Spinal cord (tissue), 9 donors: ENCODE measurements at regions not wholly inside any gene's neighbourhood (a gene's known extent, or its start where the extent isn't known, plus 50 kb on each side); places are given as distances from the start of the nearest gene placed in this dataset.
"Not testable (repeated sequence)": the region's sequence is repeated elsewhere in the genome, so short reads cannot be mapped to it uniquely, and the experiment has no call there.

Source experiments
- DNase-seq, 6 donors: peaks; one replicate each; pipeline versions ENCODE4 v3.0.0 to v3.0.0-alpha.2; 2013 to 2015; ENCODE audit warnings: low spot score in 6 of 6, low read depth in 4 of 6
- H3K27ac ChIP-seq: one replicate; pipeline ENCODE4 v1.5.1; 2013; ENCODE audit warnings: low read depth, low read length, control low read depth
- H3K27me3 ChIP-seq: one replicate; pipeline ENCODE4 v1.6.1; 2013; ENCODE audit warnings: low read length; ENCODE audit not compliant: control insufficient read depth, insufficient read depth
- H3K36me3 ChIP-seq: one replicate; pipeline ENCODE4 v1.6.1; 2013; ENCODE audit warnings: low read length; ENCODE audit not compliant: control insufficient read depth, insufficient read depth
- H3K4me1 ChIP-seq: one replicate; pipeline ENCODE4 v1.6.1; 2013; ENCODE audit warnings: low read length; ENCODE audit not compliant: control insufficient read depth, insufficient read depth
- H3K4me3 ChIP-seq: one replicate; pipeline ENCODE4 v1.5.1; 2013; ENCODE audit warnings: low read depth, low read length, control low read depth
- H3K9me3 ChIP-seq: one replicate; pipeline ENCODE4 v1.6.1; 2013; ENCODE audit warnings: low read length; ENCODE audit not compliant: control insufficient read depth, insufficient read depth
- WGBS: methylation state at CpG from one replicate; pipeline ENCODE4 v1.1.5; 2013; ENCODE audit warnings: missing lambda C conversion rate; ENCODE audit not compliant: insufficient coverage; 5-methylcytosine and 5-hydroxymethylcytosine counted together
- donor health status: healthy.

GRCh38 chr1:67503974-67504373 lies 73.8 kb upstream of the SERBP1 start:
- Histone ChIP-seq H3K4me1 (peaks cover 5% of the 10 kb centered on the region), H3K4me3 (no peak overlapping the region), H3K27ac (no peak overlapping the region), H3K27me3 (no peaks in the 10 kb centered on the region), H3K9me3 (no peaks in the 10 kb centered on the region), H3K36me3 (no peaks in the 10 kb centered on the region)
- WGBS = 94% methylated on average over 2 of the region's 2 CpGs
- DNase-seq = no peak

DNA sequence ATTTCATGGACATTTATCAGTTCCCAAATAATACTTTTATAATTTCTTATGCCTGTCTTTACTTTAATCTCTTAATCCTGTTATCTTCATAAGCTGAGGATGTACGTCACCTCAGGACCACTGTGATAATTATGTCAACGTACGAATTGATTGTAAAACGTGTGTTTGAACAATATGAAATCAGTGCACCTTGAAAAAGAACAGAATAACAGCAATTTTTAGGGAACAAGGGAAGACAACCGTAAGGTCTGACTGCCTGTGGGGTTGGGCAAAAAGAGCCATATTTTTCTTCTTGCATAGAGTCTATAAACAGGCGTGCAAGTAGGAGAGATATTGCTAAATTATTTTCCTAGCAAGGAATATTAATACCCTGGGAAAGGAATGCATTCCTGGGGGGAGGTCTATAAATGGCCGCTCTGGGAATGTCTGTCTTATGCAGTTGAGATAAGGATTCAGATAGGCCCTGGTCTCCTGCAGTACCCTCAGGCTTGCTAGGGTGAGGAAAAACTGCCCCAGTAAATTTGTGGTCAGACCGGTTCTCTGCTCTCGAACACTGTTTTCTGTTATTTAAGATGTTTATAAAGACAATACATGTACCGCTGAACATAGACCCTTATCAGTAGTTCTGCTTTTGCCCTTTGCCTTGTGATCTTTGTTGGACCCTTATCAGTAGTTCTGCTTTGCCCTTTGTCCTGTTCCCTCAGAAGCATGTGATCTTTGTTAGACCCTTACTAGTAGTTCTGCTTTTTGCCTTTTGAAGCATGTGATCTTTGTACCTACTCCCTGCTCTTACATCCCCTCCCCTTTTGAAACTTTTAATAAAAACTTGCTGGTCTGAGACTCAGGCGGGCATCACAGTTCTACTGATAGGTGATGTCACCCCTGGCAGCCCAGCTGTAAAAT lies 83.4 kb upstream of the SERBP1 start:
- not testable (repeated sequence) for H3K9me3 ChIP-seq, H3K36me3 ChIP-seq, DNase-seq, H3K27me3 ChIP-seq, H3K27ac ChIP-seq, H3K4me3 ChIP-seq, H3K4me1 ChIP-seq
- WGBS = 90% methylated on average over 4 of the region's 11 CpGs

DNA sequence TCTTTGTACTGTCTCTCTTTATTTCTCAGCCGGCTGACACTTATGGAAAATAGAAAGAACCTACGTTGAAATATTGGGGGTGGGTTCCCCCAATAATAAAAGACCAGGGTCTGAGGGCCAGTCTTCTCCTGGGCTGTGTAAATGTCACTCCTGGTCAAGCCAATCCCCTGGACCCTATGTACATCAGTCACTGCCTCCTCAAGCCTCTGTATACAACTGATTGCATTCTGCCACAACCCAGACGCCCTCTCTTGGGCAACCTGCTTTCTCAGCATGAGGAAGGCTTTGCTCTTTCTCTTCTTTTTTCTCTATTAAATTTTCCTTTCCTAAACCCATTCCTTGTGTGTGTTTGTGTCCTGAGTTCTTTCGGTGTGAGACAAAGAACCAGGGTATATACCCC lies 84.1 kb upstream of the SERBP1 start:
- no peaks in the 10 kb centered on the region for H3K4me1 ChIP-seq
- WGBS = 67% methylated on average over 1 of the region's 4 CpGs
- no peak for DNase-seq
- no peaks in the 10 kb centered on the region for H3K9me3 ChIP-seq
- no peak overlapping the region for H3K4me3 ChIP-seq
- H3K27me3 ChIP-seq = no peaks in the 10 kb centered on the region
- H3K27ac ChIP-seq = no peak overlapping the region
- H3K36me3 ChIP-seq = no peaks in the 10 kb centered on the region

DNA sequence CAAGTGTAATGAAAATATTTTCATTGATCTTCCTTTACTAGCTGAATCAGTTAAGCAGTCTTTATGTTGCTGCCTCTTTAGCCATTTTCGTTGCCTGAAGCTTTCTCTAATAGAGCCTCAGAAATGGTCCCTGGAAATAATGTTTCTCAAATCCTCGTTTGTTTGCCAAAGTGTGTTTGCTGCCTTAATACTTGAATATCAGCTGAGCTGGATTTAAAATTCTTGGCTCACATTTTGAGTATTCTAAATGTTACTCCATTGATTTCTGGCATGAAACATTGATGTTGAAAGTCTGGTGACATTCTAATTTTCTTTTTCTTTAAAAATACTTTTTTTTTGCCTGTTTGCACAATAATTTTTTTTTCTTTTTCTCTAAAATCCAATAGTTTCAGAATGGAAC lies 84.6 kb upstream of the SERBP1 start:
- no peaks in the 10 kb centered on the region for H3K4me1 ChIP-seq
- H3K9me3 ChIP-seq = no peaks in the 10 kb centered on the region
- H3K36me3 ChIP-seq = no peaks in the 10 kb centered on the region
- no peak for DNase-seq
- no peak overlapping the region for H3K27ac ChIP-seq
- no peak overlapping the region for H3K4me3 ChIP-seq
- no peaks in the 10 kb centered on the region for H3K27me3 ChIP-seq
- WGBS = no CpG with 5 or more reads among the region's 2 CpGs

GRCh38 chr1:67515324-67516080 lies 85.3 kb upstream of the SERBP1 start:
- Histone ChIP-seq H3K36me3 (no peaks in the 10 kb centered on the region), H3K9me3 (no peaks in the 10 kb centered on the region), H3K4me1 (no peaks in the 10 kb centered on the region), H3K27ac (no peak overlapping the region), H3K4me3 (no peak overlapping the region), H3K27me3 (no peaks in the 10 kb centered on the region)
- WGBS = 100% methylated on average over 1 of the region's 2 CpGs
- no peak for DNase-seq

DNA sequence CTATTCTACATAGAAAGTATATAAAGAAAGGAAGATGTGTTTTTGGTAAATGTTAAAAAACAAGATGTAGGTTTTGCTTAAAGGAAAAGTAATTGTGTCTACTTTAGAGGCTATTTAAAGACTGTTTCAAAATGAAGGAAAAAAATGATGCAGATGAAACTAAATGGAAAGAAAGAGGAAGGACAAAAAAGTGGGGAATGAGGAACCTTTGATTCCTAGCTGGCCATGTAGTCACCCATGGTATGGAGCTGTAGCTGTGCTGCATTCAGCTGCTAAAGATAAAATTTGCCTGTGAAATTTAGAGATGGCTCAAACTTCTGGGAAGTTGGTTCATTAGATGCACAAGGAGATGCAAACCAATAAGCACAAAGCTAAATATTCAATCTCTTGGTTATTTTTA lies 86.8 kb upstream of the SERBP1 start:
- no peak overlapping the region for H3K4me3 ChIP-seq
- H3K27me3 ChIP-seq = no peaks in the 10 kb centered on the region
- no peak for DNase-seq
- H3K9me3 ChIP-seq = no peaks in the 10 kb centered on the region
- no peaks in the 10 kb centered on the region for H3K4me1 ChIP-seq
- no peaks in the 10 kb centered on the region for H3K36me3 ChIP-seq
- no peak overlapping the region for H3K27ac ChIP-seq

DNA sequence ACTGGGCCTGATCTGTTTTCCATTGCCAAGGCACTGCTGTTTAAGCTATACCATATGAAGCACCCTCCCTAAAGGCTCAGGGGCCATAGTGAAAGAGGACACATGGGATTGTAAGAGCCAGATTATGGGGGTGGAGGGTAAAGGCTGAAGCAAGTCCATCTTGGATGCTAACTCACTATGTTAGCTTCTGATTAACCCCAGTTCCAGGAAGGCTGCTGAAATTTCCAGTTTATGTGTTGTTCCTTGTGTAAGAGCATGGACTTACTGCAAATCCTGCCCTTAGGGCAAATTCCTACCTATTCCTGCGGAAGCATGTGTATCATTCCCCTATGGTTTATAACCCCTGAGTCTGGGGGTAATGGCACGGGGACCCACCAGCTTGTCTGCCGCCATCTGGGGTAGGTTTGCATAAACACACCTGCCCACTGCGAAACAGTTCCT lies 91.8 kb upstream of the SERBP1 start:
- no peak for DNase-seq
- Histone ChIP-seq H3K9me3 (no peaks in the 10 kb centered on the region), H3K4me1 (no peaks in the 10 kb centered on the region), H3K4me3 (no peak overlapping the region), H3K36me3 (no peaks in the 10 kb centered on the region), H3K27ac (no peak overlapping the region), H3K27me3 (no peaks in the 10 kb centered on the region)
- WGBS = 94% methylated on average over 4 of the region's 4 CpGs

- no peak overlapping the region for H3K27ac ChIP-seq
- H3K4me3 ChIP-seq = no peak overlapping the region
- no peaks in the 10 kb centered on the region for H3K27me3 ChIP-seq
- WGBS = no CpG with 5 or more reads among the region's 4 CpGs
- no peaks in the 10 kb centered on the region for H3K4me1 ChIP-seq
- no peaks in the 10 kb centered on the region for H3K9me3 ChIP-seq
- no peak for DNase-seq
- H3K36me3 ChIP-seq = no peaks in the 10 kb centered on the region
These were observed 92.6 kb upstream of the SERBP1 start for GRCh38 chr1:67522793-67523192.

GRCh38 chr1:67524143-67525052 lies 94.2 kb upstream of the SERBP1 start:
- DNase-seq = no peak
- 80% methylated on average over 4 of the region's 7 CpGs for WGBS

More at GRCh38 chr1:67524143-67525052, 94.2 kb upstream of the SERBP1 start:
- Histone ChIP-seq H3K4me3 (no peak overlapping the region), H3K4me1 (no peaks in the 10 kb centered on the region), H3K27ac (no peak overlapping the region), H3K9me3 (no peaks in the 10 kb centered on the region), H3K36me3 (no peaks in the 10 kb centered on the region), H3K27me3 (no peaks in the 10 kb centered on the region)
